Hepatocyte (in vitro differentiated cells): ENCODE measurements at regions not wholly inside any gene's neighbourhood (a gene's known extent, or its start where the extent isn't known, plus 50 kb on each side); places are given as distances from the start of the nearest gene placed in this dataset.

Experiments
- CTCF ChIP-seq: fragments of 200-600 bp; sonication (generic); IDR thresholded peaks from 2 replicates; pipeline ENCODE4 v1.5.1; 2016; ENCODE audit warnings: antibody characterized with exemption, mild to moderate bottlenecking; ENCODE audit not compliant: poor library complexity
- EZH2 ChIP-seq: fragments of 200-600 bp; sonication (generic); IDR thresholded peaks from 2 replicates; pipeline ENCODE4 v1.6.1; 2016; ENCODE audit warnings: antibody characterized with exemption, mild to moderate bottlenecking, borderline replicate concordance
- EZH2phosphoT487 ChIP-seq: fragments of 200-600 bp; sonication (generic); IDR thresholded peaks from one replicate; pipeline ENCODE4 v1.6.1; 2018; ENCODE audit warnings: antibody characterized with exemption, mild to moderate bottlenecking, low read depth, moderate library complexity; ENCODE audit not compliant: unreplicated experiment, severe bottlenecking

- TF ChIP-seq CTCF (no peak), EZH2phosphoT487 (no peak), EZH2 (no peak)
Measured at GRCh38 chr2:180542511-180542910, 437.9 kb upstream of the UBE2E3 start.
